MV-4-11 (cell line): ENCODE measurements at regions not wholly inside any gene's neighbourhood (a gene's known extent, or its start where the extent isn't known, plus 50 kb on each side); places are given as distances from the start of the nearest gene placed in this dataset.
"Not testable (repeated sequence)": the region's sequence is repeated elsewhere in the genome, so short reads cannot be mapped to it uniquely, and the experiment has no call there.

ENCODE experiments used
- DNase-seq: peaks from one replicate; lab custom pipeline; 2025; lab: John Stamatoyannopoulos, UW

DNA sequence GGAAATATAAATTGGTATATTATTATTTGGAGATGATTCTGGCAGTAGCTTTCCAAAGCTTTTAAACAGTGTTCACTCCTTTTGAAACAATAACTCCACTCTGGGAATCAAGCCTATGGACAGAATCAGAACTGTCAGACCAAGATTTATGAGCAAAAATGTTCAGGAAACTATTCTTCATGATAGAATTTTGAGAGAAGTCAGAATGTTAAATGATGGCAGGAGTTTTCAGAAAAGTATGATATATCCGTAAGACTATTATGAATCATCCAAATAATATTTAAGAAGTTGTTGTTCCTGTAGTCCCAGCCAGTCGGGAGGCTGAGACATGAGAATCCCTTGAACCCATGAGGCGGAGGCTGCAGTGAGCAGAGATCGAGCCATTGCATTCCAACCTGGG lies 50.5 kb upstream of the ADGRG2 start:
- DNase-seq = no peak

DNA sequence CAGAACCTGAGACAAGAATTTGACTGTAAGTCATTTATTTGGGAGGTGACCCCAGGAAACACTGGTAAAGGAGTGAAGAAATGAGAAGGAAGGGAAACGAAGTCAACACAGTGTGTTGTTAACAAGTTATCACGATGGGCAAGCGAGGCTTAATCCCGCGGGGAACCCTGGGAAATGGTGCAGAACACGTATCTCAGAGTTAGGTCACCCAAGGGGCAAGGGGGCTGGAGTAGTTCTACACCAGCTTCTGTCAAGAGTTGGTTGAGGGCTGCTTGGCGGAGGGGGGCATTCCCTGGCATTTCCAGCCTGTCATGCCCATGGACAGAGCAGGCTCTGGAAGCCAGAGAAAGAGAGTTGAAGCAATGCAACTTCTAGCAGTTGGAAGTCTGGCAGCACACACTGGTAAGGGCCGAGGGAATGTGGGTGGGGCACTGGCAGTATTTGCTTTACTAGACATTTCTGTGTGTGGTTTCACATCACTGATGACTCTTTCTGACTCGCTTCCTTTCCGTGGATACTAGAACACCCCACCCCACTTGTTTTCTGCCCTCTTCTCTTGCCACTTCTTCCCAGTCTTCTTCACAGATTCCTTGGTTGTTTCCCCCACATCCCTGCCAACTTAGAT lies 52.2 kb upstream of the ADGRG2 start:
- DNase-seq = no peak

DNA sequence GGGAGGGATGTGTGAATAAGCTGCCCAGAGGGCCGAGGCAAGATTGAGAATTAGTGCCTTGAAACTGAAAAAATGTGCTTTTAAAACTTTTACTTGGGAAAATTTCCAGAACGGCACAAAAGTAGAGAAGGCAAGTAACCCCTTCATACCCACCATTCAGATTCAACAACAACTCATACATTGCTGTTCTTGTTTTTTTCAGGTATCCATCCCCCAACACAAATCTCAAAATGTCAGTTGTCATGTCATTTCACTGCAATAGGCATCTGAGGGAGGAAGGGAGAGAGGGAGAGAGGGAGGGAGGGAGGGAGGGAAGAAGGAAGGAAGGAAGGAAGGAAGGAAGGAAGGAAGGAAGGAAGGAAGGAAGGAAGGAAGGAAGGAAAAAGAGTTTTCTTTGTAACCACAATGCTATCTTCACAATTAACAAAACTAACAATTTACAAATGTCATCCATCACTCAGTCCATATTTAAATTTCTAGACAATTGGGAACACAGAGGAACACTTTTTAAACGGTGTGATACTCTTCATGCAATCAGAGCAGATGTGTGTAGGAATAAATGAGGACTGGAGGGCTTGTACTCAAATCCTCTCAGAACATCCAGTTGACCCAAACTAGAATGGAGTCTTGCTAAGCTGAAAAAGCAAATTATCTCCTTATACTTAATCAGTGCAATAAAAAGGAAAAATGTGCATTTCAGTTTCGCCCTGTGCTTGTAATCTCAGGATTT lies 54.8 kb upstream of the ADGRG2 start:
- DNase-seq = no peak

DNA sequence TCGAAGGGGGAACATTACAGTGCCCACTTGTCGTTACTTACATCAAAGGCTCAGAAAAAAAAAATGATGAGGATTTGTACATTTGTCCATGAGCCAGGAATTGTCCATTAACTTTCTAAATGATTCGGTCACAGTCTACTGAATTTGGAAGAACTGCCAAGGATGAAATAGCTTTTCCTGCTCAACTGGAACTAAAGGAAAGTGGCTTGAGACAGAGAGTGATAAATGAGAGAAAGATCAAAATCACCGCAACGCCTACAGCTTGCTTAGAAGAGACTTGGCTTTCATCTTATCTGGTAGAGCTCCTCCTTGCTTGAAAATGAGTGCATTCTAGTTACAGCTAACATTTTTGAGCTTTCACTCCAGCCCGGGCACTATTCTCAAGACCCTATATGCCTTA lies 55.5 kb upstream of the ADGRG2 start:
- no peak for DNase-seq

DNA sequence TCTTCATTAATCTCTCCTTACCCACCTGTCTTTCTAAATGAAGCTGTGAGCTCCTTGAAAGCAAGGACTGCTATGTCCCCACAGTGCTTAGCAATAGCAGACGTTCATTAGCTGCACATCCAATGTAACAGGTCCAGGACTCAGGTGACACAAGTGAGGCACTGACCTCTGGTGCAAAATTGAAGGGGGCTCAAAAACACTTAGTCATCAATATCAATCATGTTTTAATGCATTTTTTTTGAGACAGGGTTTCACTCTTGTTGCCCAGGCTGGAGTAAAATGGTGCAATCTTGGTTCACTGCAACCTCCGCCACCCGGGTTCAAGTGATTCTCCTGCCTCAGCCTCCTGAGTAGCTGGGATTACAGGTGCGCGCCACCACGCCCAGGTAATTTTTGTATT lies 56.1 kb upstream of the ADGRG2 start:
- DNase-seq = no peak

DNA sequence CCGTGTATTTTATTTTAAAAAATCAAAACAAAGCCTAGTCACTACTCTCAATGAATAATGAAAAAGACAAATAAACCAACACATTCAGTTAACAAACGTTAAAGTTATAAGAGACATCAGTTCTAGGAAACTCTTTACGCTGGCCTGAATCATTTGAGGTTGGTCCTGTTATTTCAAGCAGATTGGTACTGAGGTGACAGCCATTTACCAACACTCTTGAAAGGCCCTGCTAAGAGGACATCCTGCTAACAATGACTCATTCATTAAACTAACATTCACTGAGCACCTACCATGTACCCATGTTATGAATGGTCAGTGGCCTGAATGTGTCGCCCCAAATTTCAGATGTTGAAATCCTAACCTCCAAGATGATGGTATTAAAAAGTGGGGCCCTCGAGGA lies 57.1 kb upstream of the ADGRG2 start:
- DNase-seq = no peak

DNA sequence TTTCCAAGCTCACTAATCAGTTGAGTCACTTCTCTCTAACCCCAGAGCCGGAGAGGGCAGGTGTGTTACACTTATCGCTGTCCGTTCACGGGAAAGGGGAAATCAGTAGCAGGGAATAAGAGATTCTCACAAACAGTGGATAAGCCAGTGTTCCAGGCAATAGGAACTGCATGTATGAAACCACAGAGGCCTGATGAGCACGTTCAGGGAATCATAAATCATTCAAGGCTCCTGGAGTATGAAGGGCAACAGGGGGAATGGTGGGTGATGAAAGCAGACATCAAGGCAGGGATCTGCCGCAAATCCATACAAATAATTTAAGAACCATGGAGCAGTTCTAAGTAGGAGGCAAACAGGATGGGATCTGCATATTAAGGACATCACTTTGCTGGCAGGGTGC lies 59.1 kb upstream of the ADGRG2 start:
- no peak for DNase-seq

DNA sequence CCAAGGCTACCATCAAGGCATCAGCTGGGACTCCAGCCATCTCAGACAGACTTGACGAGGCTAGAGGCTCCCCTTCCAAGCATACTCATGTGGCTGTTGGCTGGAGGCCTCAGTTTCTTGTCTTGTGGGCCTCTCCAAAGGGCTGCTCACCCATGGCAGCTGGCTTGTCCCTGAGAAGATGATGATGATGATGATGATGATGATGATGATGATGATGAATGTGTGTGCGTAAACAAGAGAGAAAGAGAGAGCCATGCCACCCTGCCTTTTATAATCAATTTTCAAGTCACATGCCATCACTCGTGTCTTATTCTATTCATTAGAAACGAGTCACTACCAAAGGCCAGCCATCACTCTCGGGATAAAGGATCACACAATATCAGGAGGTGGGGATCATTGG lies 60.5 kb upstream of the ADGRG2 start:
- no peak for DNase-seq

DNA sequence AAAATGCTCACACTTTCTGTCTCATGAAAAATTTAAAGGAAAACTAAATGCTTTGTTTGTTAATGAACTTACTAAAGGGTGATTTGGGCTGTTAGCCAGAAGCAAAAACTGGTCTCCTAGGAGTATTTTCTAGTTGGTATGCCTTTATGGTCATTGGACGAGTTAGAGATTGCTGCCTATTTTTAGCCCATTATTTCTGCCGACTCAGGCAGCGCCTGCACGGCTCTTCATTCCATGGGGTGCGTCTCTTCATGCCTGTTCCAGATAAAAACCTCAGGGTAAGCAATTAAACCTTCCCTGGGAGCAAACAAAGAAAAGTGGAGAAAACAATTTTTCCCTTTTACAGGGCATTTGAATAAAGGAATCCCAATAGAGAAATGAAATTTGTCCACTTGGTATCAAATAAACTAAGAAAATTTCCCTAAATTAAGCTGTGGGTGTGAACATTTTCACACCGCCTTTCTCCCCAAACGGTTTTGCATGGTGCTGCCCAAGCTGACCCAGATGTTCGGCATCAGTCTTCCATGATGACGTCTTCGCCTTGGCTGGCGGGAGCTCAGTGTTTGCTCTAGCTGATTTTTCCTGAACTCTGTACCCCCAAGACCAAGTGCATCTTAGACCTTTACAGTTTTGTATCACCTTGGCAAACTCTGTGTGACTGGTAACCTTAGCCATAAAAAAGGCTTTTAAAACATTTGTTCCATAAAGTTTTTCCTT lies 61.7 kb upstream of the ADGRG2 start:
- no peak for DNase-seq

DNA sequence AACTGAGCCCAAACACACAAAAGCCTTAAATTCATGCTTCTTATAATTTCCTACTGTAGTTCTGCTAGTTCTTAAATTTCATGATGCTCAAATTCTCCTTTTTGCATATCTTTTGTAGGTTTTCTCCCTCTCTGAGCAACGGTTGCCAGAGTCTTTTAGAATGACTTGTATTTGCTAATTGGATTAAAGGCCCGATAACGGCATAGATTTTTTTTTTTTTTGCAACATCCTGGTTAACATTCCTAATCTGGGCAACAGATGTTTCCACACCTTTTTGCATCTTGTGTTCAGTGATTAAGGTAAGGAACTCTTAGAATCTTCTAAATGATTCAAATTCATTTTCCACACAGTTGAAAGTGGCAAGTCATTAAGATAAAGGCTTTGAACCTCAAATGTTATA lies 66.3 kb upstream of the ADGRG2 start:
- DNase-seq = no peak

DNA sequence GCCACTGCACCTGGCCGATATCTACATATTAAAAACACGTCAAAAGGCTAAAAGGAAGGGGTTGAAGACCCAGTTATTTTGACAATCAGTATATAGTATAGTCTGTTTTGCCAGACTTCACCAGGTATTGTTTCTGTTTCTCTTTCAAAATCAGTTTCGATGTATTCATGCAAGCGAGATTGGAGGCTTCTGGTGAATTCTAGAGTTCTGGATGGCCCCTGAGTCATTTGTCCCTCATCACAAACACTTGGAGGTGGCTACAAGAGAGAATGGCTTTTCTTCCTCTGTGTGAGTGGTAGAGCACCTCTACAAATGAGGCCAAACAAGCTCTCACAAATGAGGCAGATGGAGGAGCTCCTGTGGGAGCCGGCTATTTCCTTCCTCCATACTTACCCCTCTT lies 68.6 kb upstream of the ADGRG2 start:
- no peak for DNase-seq

DNA sequence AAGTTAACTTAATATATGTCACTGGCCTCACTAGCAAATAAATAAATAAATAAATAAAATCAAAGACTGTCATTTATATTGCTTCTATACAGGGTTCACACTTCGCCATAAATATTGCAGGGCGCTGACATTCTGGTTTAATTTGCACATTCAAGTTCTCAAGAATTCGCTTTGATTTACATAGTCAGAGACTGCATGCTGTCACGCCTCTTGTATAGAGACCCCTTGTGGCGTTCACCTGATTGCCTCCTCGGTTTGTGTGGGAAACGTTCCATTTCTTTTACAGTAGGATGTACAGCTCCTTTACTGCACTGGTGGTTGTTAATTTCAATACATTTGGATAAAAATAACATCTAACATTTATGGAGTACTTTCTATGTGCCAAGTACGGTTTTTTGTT lies 71.3 kb upstream of the ADGRG2 start:
- no peak for DNase-seq

DNA sequence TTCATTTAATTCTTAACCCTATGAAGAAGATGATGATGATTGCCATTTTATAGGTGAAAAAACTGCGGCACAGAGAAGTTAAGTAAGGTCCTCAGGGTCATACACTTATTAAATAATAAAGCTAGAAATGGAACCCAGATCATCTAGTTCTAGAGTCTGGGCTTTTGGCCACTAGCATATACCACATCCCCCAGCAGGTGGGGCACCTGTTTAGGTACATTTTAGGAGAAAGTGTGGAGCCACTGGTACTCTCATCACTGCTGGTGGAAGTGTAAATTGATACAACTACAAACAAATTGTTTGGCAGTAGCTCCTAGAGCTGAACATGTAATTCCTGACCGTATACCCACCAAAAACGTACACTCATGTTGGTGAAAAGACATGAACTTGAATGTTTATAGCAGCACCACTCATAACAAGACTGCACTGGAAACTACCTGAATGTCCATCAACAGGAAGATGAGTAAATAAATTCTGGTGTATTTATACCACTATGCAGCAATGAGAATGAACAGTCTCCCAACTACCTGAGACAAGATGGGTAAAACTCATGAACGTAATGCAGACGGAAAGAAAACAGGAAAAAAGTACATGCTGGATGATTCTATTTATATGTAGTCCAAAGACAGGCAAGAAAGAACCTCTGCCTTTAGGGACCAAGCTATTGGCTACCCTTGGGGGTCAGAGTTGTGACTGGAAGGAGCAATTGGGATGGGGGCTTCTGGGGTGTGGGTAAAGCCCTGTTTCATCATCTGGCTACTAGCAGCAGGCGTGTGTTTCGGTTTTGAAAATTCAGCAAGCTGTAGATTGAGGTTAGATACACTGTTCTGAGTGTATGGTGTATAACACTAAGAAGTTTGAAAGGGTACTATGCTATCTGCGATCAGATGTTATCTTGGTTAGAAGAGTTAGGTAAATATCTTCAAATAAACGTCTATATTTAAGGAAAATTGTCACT lies 72.3 kb upstream of the ADGRG2 start:
- no peak for DNase-seq

DNA sequence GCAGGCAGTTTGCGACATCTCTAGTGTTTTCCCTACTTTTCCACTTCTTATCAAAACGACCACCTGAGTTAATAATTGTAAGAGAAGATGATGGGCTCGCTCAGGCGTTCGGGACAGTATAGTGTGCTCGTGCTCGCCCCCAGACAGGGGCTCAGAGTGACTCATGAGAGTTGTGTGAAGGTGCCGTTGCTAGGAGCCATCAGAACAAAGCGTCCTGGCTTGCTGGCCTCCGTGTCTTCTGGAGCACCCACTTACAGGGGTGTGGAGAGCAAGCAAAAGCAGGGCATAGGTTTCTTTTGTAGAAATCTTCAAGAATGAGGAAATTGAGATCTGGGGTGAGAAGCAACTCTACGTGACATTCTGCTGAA lies 73.0 kb upstream of the ADGRG2 start:
- DNase-seq = no peak

DNA sequence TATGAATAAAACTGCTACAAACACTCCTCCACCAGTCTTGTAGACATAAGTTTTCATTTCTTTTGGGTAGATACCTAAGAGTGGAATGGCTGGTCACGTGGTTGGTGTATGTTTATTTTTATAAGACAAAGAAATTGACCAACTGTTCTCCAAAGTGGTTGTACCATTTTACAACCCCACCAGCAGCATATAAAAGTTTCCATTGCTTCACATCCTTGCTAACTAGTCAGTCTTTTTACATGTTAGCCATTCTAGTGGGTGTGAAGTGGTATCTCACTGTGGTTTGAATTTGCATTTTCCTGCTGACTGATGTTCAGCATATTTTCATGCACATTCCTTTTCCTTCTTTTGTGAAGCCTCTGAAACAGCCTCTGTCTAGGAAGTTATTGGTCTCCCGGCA lies 76.2 kb upstream of the ADGRG2 start:
- DNase-seq = no peak

DNA sequence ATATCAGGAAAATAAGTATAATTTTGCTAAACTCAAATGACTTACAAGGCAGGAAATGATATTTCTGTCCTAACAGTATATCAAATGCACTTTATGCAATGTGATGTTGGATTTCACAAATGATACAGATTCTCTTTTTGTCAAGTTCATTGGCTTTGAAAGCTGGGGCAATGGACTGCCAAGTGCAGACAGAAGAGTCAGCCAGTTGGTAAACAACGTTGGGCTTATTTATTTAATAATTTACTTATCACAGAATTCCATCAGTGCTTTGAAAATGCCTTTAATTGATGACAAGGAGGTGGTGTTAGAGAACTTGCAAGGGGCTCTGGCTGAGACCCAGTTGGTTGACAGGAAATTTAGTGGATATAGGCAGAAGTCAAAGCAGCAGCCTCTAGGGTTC lies 79.9 kb upstream of the ADGRG2 start:
- DNase-seq = no peak

DNA sequence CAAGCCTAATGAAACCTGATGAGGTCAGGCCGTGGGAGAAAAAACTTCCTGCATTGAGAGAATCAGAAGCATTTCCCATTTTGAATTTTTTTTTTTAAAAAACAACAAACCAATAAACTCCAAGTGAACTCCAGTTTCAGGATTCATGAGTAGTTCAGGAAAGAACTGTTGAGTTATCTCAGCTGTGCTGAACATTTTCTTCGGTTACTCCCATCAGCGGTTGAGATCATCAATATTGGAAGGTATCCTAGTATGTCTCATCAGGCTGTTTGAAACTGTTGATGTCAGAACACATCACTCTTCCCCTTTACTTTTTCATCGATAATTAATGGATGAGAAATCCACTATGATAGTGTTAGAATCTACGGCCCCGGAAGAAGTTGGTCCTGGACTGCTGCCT lies 82.4 kb upstream of the ADGRG2 start:
- DNase-seq = no peak

DNA sequence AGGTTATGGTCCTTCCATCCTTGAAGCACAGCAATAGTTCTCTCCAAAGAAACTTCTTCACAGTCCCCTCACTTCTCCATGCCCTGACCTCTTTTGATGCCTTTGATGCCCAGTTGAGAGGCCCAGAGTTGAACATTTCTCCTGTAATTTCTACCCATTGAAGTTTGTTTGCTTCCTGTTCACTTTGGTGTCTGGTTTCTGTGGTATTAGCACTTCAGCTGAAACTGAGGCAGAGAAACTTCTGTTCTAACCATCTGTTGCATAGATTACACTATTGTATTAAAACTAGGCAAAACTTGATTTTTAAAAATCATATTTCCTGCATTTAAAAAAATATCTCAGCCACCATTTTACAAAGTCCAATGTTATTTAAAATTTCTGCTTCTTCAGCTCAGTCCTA lies 89.8 kb upstream of the ADGRG2 start:
- no peak for DNase-seq

DNA sequence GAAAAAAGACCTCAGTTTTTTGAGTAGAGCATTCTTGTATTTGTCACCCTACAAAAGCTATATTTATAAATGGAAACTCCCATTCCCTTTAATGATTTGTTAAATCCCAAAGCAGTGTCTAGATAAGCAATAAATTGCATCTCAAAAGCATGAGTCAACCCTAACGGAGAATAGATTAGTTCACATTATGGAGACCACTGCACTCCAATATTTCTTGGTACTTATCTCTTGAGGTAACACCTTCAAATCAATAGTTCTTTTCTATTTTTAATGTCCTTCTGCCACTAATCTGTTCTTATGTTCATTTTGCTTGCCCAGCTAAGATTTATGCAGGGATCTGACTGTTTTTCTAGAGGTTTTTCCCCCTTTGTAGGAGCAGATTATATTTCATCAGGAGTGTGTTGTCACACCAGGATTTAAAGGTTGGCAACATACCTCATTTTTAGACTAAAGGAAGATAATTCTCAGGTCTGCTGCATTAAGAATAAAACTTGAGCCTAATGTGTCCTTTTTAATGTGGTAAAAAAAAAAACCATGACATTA lies 91.4 kb upstream of the ADGRG2 start:
- no peak for DNase-seq

DNA sequence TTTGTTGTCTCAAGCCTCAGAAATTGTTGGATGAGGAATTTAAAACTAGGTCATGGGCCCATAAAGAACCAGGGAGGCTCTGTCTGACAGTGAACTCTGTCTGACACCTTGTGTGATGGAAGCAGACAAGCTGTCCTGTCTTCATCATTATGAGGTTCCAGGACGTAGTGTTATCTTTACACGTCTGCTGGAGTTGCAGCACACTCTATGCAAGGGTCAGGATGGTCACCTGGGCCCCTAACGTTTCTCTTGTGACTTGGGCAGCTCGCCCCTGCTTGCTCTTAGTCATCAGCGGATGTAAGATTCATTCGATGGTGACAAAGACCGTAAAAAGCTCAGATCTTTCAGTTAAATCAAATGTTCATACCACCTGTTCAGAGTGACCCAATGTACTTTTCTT lies 92.0 kb upstream of the ADGRG2 start:
- no peak for DNase-seq

DNA sequence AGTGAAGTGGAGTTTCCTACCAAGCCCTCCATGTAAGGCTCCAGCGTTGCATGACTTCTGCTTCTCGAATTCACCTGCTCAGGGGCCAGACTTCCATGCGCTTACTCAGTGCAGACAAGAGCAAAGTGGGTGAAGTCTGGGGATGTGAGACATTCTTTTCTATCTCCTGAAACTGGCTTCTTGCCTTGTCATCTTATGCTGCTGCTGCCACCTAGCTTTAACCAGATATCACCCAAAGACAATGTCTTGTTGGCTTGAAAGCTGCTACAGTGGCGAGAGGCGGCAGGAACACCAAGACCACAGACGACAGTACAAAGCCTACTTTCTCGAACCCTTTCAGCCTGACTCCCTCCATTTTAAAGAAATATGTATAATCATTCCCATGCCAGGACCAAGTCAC lies 103.6 kb upstream of the ADGRG2 start:
- peak; percentile 10 for DNase-seq

DNA sequence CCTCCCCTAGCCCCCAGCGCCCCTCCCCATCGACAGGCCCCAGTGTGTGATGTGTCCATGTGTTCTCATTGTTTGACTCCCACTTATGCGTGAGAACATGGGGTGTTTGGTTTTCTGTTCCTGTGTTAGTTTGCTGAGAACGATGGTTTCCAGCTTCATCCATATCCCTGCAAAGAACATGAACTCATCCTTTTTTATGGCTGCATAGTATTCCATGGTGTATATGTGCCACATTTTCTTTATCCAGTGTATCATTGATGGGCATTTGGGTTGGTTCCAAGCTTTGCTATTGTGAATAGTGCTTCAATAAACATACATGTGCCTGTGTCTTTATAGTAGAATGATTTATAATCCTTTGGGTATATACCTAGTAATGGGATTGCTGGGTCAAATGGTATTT lies 107.6 kb upstream of the ADGRG2 start:
- not testable (repeated sequence) for DNase-seq
